ENCODE measurements at regions not wholly inside any gene's neighbourhood (a gene's known extent, or its start where the extent isn't known, plus 50 kb on each side); places are given as distances from the start of the nearest gene placed in this dataset.

- DNase-seq (ENCODE audit: low read depth): peak; percentile 20
These were observed 367.0 kb upstream of the MARCKS start for GRCh38 chr6:113489952-113490746.

GRCh38 chr6:113491376-113491775 lies 365.8 kb upstream of the MARCKS start:
- DNase-seq (ENCODE audit: low read depth): no peak

GRCh38 chr6:113493991-113494390 lies 363.2 kb upstream of the MARCKS start:
- DNase-seq (ENCODE audit: low read depth): peak; percentile 11

- DNase-seq (ENCODE audit: low read depth): peak; percentile 46
These were observed 361.6 kb upstream of the MARCKS start for GRCh38 chr6:113495521-113495920.

- DNase-seq (ENCODE audit: low read depth): no peak
These were observed 361.0 kb upstream of the MARCKS start for GRCh38 chr6:113496166-113496565.

- no peak for DNase-seq (ENCODE audit: low read depth)
These were observed 356.9 kb upstream of the MARCKS start for GRCh38 chr6:113500221-113500620.

GRCh38 chr6:113505084-113505699 lies 352.0 kb upstream of the MARCKS start:
- DNase-seq (ENCODE audit: low read depth): no peak

- DNase-seq (ENCODE audit: low read depth): no peak
These were observed 348.9 kb upstream of the MARCKS start for GRCh38 chr6:113508249-113508648.

GRCh38 chr6:113511100-113511499 lies 346.0 kb upstream of the MARCKS start:
- no peak for DNase-seq (ENCODE audit: low read depth)

- no peak for DNase-seq (ENCODE audit: low read depth)
These were observed 344.6 kb upstream of the MARCKS start for GRCh38 chr6:113512576-113512975.

- DNase-seq (ENCODE audit: low read depth): no peak
These were observed 344.1 kb upstream of the MARCKS start for GRCh38 chr6:113513086-113513485.

- no peak for DNase-seq (ENCODE audit: low read depth)
These were observed 334.8 kb upstream of the MARCKS start for GRCh38 chr6:113522376-113522775.

GRCh38 chr6:113524826-113525225 lies 332.3 kb upstream of the MARCKS start:
- no peak for DNase-seq (ENCODE audit: low read depth)

GRCh38 chr6:113526553-113526952 lies 330.6 kb upstream of the MARCKS start:
- DNase-seq (ENCODE audit: low read depth): no peak

- DNase-seq (ENCODE audit: low read depth): no peak
These were observed 330.1 kb upstream of the MARCKS start for GRCh38 chr6:113526995-113527394.

- no peak for DNase-seq (ENCODE audit: low read depth)
These were observed 329.0 kb upstream of the MARCKS start for GRCh38 chr6:113528111-113528510.

- DNase-seq (ENCODE audit: low read depth): peak; percentile 14
These were observed 327.9 kb upstream of the MARCKS start for GRCh38 chr6:113529196-113529595.

GRCh38 chr6:113529879-113530278 lies 327.3 kb upstream of the MARCKS start:
- DNase-seq (ENCODE audit: low read depth): no peak

- peak; percentile 84 for DNase-seq (ENCODE audit: low read depth)
These were observed 326.4 kb upstream of the MARCKS start for GRCh38 chr6:113530769-113531168.

GRCh38 chr6:113539202-113539601 lies 317.9 kb upstream of the MARCKS start:
- no peak for DNase-seq (ENCODE audit: low read depth)

GRCh38 chr6:113539623-113540022 lies 317.5 kb upstream of the MARCKS start:
- DNase-seq (ENCODE audit: low read depth): no peak

- DNase-seq (ENCODE audit: low read depth): peak; percentile 42
These were observed 316.7 kb upstream of the MARCKS start for GRCh38 chr6:113540466-113540865.

GRCh38 chr6:113551168-113551567 lies 306.0 kb upstream of the MARCKS start:
- DNase-seq (ENCODE audit: low read depth): no peak

- DNase-seq (ENCODE audit: low read depth): no peak
These were observed 300.4 kb upstream of the MARCKS start for GRCh38 chr6:113556775-113557174.
